GM12873 (cell line): ENCODE measurements at regions not wholly inside any gene's neighbourhood (a gene's known extent, or its start where the extent isn't known, plus 50 kb on each side); places are given as distances from the start of the nearest gene placed in this dataset.

Source experiments
- CTCF ChIP-seq: IDR thresholded peaks from 2 replicates; pipeline ENCODE4 v1.5.1; 2012; ENCODE audit warnings: low read depth, mild to moderate bottlenecking, moderate library complexity, low read length, control low read depth; ENCODE audit not compliant: insufficient read depth; ENCODE audit errors: missing control alignments

- no peak for TF ChIP-seq CTCF
Measured at GRCh38 chr9:135289081-135289491, 190.5 kb upstream of the PPP1R26 start.

- TF ChIP-seq CTCF: no peak
Measured at GRCh38 chr9:135290086-135290485, 189.5 kb upstream of the PPP1R26 start.

- no peak for TF ChIP-seq CTCF
Measured at GRCh38 chr9:135290566-135290965, 189.0 kb upstream of the PPP1R26 start.

GRCh38 chr9:135291165-135291564 is 188.4 kb upstream of the PPP1R26 start:
- TF ChIP-seq CTCF: no peak

- TF ChIP-seq CTCF: no peak
Measured at GRCh38 chr9:135294836-135295235, 184.7 kb upstream of the PPP1R26 start.

- TF ChIP-seq CTCF: no peak
Measured at GRCh38 chr9:135295551-135296300, 183.9 kb upstream of the PPP1R26 start.

GRCh38 chr9:135296735-135297455 is 182.7 kb upstream of the PPP1R26 start:
- TF ChIP-seq CTCF: no peak
